Amniotic epithelial cell (primary cell): ENCODE measurements at regions not wholly inside any gene's neighbourhood (a gene's known extent, or its start where the extent isn't known, plus 50 kb on each side); places are given as distances from the start of the nearest gene placed in this dataset.

Source experiments
- DNase-seq: peaks from one replicate; pipeline ENCODE4 v3.0.0-alpha.2; 2010; ENCODE audit warnings: low read depth

DNA sequence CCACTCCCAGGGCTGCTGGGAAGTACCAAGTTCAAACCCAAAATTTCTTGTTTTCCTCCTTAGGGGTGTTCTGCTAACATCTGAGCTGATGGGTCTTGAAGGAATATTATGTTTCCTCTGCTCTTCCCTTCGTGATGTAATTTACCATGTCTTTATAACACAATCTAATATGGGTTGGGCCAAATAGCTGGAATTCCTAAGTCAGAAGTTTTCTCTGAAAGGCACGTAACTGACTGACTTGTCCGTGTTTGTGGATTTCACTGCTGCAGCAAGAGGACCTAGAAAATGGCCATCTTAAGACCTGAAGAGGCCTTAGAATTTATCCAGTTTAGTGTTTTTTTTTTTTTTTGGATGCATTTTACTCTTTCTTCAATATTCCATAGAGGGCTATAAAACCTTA, 256.7 kb downstream of the DCDC2C start:
- DNase-seq, result no peak

DNA sequence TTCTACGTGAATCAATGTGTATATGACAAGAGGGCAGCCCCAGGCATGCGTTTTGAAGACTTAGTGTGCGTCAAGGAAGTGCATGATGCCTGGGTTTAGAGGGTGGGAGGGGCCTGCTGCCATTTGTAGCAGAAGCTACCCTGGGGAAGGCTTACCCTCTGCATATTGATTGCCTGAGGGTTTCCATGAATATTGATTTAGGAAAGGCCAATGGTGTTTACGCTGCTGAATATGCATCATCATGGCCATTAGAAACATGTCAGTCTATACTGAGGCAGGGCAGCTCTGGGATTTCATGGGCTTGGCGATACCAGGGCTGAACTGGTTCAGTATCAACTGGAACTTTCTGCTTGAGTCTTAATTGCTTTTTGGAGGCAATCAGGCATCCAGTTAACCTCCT, 259.3 kb downstream of the DCDC2C start:
- no peak for DNase-seq

GRCh38 chr2:3965211-3965610, 261.8 kb downstream of the DCDC2C start:
- no peak for DNase-seq

DNA sequence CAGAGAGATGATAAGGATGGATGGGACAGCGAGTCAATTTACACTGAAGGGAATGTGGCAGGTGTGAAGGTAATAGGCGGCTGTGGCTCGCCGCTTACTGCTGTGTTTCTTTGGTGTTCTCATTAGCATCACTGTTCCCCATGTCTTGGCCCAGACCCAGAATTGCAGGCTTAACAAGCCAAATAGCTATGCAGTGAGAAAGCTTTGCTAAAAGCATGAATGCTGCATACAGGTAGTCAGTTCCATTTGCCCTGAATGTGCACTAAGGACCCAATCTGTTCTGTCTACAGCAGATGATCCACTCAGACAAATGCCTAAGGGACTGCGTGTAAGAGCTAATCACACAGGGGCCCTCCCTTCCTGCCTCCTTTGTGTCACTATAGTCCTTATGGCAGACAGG, 262.6 kb downstream of the DCDC2C start:
- no peak for DNase-seq

DNA sequence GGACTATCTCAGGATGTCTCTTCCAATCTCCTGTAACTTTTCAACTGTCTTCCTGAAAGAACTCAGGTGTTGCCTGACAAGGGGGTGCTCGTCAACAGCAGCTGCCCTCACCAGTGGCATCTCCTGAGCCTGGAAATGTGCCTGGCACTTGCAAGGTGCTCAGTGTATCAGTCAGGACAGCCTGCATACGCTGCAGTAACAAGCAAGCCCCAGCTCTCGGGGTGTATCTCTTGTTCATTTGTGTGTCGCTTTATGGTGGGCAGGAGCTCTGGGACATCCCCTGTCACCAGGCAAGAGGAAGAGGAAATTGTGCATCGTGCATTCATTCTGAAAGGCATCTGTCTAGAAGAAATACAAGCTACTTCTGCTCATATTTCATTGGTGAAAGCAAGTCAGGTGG, 263.1 kb downstream of the DCDC2C start:
- no peak for DNase-seq

GRCh38 chr2:3968736-3969135, 265.4 kb downstream of the DCDC2C start:
- no peak for DNase-seq

DNA sequence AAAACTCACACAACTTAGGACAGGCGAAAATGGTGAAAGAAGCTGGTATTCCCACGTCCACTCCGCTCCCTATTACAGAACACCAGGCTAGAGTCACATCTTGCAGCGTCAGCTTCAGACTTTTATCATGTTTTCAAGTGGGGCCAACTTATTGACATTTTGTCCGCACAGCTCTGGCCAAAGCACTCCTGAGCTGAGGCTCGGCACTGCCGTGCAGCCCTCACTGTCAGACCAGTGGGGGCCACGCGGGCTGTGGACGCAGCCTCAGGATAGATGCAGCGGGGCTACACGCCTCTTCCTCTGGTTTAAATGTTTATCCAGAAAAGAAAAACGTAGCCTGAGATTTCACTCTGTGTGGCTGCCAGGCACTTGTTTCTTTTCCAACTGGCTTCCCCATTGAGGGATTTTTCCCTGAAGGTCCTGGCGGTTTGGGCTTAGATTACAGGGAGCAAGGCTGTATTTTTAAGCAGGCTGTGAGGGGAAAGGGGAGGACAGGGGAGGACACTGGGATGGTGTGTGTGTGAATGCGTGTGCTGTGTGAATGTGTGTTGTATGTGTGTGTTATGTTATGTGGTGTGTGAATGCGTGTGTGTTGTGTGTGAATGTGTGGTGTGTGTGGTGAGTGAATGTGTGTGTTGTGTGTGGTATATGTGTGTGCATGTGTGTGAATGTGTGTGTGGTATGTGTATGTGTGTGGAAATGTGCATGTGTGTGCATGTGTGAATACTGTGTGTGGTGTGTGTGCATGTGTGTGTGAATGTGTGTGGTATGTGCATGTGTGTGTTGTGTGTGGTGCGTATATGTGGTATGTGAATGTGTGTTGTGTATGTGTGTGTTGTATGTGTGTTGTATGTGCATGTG, 267.6 kb downstream of the DCDC2C start:
- DNase-seq, result no peak

- DNase-seq, result no peak
These were observed 268.3 kb downstream of the DCDC2C start for GRCh38 chr2:3971652-3972192.

- DNase-seq, result no peak
These were observed 269.0 kb downstream of the DCDC2C start for GRCh38 chr2:3972377-3972776.

DNA sequence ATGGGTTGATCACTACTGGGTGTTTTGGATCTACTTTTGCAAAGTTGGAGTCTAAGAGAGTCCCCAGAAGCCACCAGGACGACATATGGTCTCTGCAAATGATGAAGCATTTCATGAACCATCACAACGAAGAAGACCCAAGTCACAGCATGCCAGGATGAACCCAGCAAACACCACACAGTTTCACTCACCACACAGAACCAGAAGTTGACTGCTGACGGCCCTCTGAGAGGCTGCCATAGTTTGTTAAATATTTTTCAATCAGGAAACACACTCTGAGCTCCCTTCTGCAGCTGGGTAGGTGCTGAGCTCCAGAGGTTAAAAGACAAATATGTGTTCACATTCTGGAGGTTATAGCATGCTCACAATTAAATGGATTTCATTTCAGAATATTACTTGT, 271.4 kb downstream of the DCDC2C start:
- DNase-seq, result no peak

DNA sequence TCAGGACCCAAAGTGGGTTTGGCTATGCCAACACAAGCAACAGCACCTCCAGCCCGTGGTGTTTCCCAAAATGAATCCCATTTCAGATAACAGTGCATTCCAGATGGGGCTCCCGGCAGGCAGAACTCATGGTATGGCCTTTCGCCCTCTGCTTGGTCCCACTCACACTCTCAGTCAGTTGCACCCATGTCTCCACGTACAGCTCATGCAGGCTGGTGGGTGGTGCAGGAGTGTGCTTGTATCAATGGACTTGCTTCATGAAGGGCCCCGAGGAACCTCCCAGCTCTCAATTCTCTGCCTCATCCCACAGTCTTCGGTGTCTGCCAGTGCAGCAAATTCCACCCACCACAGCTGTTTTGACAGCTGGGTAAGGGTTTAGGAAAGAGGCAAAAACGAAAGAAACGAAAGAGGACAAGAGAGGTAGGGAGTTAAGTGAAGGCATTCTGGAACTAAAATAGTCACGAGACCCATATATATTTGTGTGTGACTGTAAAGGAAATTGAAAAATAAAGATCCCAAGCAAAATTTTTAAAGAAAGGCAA, 278.1 kb downstream of the DCDC2C start:
- DNase-seq, result no peak

GRCh38 chr2:3982160-3982559, 278.8 kb downstream of the DCDC2C start:
- DNase-seq, result no peak

DNA sequence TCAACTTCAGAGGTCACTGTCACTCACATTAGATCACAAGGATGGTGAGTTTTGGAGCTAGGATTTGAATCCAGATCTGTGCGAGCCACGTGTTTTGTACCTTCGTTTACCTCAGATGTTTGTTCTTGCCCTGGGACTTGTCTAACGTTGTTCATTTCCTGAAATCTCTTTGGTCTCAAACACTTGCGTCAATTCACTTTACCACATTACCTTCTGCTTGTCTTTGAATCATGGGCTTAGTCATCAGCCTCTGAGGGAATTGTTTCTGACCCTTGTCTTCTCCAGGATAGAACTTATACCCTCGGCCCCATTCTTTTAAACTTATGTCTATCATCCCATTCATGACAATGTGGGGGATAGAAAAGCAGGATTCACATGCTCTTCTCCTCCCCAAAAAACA, 282.7 kb downstream of the DCDC2C start:
- no peak for DNase-seq

DNA sequence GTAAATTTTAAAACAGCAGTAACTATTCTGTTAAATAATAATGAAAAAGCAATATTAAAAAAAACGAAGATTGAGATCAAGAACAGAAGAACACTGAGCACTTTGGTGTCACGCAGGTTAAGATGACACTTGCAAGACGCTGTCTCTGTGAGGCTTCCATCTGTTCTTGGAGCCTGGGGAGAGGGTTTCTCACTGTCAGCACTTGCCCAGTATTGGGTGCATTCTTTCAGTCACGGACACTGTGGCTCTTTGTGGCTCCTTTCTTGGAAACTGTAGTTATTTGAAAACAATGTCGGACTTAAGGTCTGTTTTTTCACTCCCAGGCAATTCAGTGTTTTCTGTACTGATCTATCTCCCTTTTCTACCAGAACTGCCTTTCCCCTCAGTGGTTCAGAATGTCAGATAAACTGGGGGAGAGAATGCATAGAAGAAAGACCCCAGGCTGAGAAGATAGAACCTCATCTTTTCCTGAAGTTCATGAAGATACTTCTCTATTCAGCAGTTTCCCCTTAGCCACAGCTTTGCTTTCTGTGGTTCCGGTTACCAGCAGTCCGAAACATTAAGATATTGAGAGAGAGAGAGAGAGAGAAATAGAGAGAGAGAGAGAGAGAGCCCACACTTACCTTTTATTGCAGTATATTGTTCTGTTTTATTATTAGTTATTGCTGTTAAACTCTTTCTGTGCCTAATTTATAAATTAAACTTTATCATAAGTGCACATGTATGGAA, 283.3 kb downstream of the DCDC2C start:
- DNase-seq, result no peak

DNA sequence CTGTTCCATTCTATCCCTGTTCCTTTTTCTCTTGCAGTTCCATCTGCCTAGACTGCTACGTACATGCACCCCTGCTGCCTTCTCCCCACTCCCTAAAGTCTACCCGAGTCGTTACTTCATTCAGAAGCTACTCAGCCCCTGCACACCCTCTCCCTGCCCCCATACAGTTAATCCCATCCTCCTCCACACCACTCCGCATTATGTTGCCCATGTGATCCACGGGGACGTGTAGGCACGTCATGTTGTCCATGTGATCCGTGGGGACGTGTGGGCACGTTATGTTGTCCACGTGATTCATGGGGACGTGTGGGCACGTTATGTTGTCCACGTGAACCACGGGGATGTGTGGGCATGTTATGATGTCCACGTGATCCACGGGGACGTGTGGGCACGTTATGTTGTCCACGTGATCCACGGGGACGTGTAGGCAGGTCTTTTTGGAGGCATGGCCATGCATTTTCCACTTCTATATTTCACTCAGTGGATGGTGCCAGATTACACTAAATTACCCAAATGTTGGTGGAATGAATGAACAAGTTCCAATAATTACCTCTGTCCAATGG, 299.5 kb downstream of the DCDC2C start:
- DNase-seq, result no peak

DNA sequence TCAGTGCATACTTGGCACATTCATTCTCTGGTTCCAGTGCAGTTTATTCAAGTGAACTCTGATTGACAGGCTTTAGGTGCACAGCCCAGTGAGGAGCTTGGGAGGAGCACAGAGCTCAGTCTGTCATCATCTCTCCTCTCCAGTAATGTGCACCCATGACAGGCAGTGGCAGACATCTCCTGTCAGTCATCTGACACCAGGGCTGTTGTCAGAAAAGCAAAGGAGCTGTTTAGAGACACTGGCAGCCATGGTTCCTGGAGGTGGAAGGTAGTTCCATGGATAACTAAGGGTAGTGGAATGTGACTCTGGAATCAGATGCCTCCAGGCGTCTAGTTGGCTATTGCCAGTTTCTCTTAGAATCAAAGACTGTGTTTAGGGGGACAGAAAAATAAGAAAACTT, 308.8 kb downstream of the DCDC2C start:
- DNase-seq, result no peak

DNA sequence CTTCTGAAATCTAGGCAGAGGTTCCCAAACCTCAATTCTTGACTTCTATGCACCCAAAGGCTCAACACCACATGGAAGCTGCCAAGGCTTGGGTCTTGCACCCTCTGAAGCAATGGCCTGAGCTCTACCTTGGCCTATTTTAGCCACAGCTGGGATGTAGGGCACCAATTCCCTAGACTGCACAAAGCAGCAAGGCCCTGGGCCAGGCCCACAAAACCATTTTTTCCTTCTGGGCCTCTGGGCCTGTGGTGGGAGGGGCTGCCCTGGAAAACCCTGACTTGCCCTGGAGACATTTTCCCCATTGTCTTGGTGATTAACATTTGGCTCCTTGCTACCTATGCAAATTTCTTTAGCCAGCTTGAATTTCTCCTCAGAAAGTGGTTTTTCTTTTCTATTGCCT, 315.2 kb downstream of the DCDC2C start:
- no peak for DNase-seq

- no peak for DNase-seq
These were observed 316.8 kb downstream of the DCDC2C start for GRCh38 chr2:4020153-4020552.

- no peak for DNase-seq
These were observed 317.3 kb downstream of the DCDC2C start for GRCh38 chr2:4020649-4021048.

- DNase-seq, result no peak
These were observed 321.2 kb downstream of the DCDC2C start for GRCh38 chr2:4024605-4025004.

DNA sequence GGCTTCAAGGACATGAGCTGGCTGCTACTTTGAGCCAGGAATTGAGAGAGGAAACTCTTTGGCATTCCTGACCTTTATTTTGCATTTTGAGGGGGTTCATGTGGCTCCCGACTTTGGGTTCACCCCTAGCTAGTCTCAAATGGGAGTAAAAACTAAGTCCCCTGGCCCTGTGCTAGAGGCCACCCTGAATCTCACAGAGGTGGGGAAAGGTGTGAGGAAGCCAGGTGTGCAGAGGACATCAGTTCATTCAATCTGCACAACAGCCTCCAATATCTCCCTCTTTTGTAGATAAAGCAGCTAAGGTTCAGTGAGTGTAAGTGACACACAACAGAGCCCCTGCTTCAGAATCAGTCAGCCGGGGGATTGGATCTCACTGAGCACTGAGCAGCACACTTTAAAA, 325.7 kb downstream of the DCDC2C start:
- no peak for DNase-seq

GRCh38 chr2:4039896-4040295, 336.5 kb downstream of the DCDC2C start:
- DNase-seq, result no peak
